ENCODE measurements at regions not wholly inside any gene's neighbourhood (a gene's known extent, or its start where the extent isn't known, plus 50 kb on each side); places are given as distances from the start of the nearest gene placed in this dataset.

- Histone ChIP-seq H4K5ac (ENCODE audit: low read depth, low read length) (no peak overlapping the region), H3K27ac (ENCODE audit: insufficient read depth, low read length) (no peak overlapping the region), H4K8ac (ENCODE audit: low read depth in 2 of 2, low read length in 2 of 2) (no peak overlapping the region), H3K9me3 (ENCODE audit: control insufficient read depth, insufficient read depth, low read length) (no peaks in the 10 kb centered on the region), H2BK20ac (ENCODE audit: low read depth, low read length) (no peak overlapping the region), H2AFZ (replicated peaks; ENCODE audit: low read length, poor library complexity) (no peak overlapping the region), H3K4me3 (ENCODE audit: insufficient read depth, low read depth, low read length) (no peak overlapping the region), H2BK5ac (ENCODE audit: low read depth, low read length, poor library complexity, severe bottlenecking) (no peak overlapping the region), H3K23ac (ENCODE audit: low read depth, low read length) (no peak overlapping the region), H3K14ac (replicated peaks; ENCODE audit: low read depth, low read length) (no peak overlapping the region), H4K91ac (ENCODE audit: insufficient read depth, low read depth, low read length) (no peak overlapping the region), H3K79me1 (ENCODE audit: low read depth in 1 of 2, low read length in 2 of 2) (no peaks in the 10 kb centered on the region), H2BK120ac (ENCODE audit: low read depth, low read length) (no peak overlapping the region), H3K36me3 (ENCODE audit: control insufficient read depth, insufficient read depth, low read length) (no peaks in the 10 kb centered on the region), H3K4ac (ENCODE audit: low read depth, low read length) (no peak overlapping the region), H3K18ac (ENCODE audit: low read depth, low read length) (no peak overlapping the region), H3K9ac (ENCODE audit: low read depth, low read length) (no peak overlapping the region), H3K9me1 (ENCODE audit: insufficient read depth, low read length) (no peaks in the 10 kb centered on the region), H2BK15ac (ENCODE audit: low read depth, low read length) (no peak overlapping the region), H2AK9ac (replicated peaks; ENCODE audit: low read depth, low read length, poor library complexity) (no peak overlapping the region), H4K20me1 (ENCODE audit: insufficient read depth, low read length) (no peaks in the 10 kb centered on the region), H3K4me1 (ENCODE audit: control insufficient read depth, insufficient read depth, low read length) (peaks cover 5% of the 10 kb centered on the region; the same call in 1 of the 2 replicates), H3K4me2 (ENCODE audit: low read depth, low read length) (no peak overlapping the region), H3K27me3 (ENCODE audit: control insufficient read depth, insufficient read depth, low read length) (no peaks in the 10 kb centered on the region), H3K56ac (ENCODE audit: extremely low read depth, insufficient read depth, low read length) (no peak overlapping the region), H2AK5ac (ENCODE audit: low read depth, low read length) (no peak overlapping the region)
- intact Hi-C loops (cut with micrococcal nuclease) (loop anchor here (1.0 kb wide), 1 partner anchor 60 kb away; no protein-coding TSS in a partner anchor), dilution Hi-C loops (cut with HindIII; ENCODE audit: low sequenced_read_pairs, unreplicated experiment) (no loop called here), in situ Hi-C loops (cut with MboI; ENCODE audit: low sequenced_read_pairs) (no loop called here)
- no peak for TF ChIP-seq BHLHE40 (IDR thresholded peaks at IDR 0.05; ENCODE audit: low read depth, low read length)
- TF ChIP-seq RFX5 (IDR thresholded peaks at IDR 0.05; ENCODE audit: low read depth, low read length) = no peak
- no peak for TF ChIP-seq FOS (IDR thresholded peaks at IDR 0.05; ENCODE audit: low read depth, low read length)
- no peak for TF ChIP-seq USF2 (IDR thresholded peaks at IDR 0.05; ENCODE audit: low read depth, low read length)
- no peak for TF ChIP-seq CHD1 (IDR thresholded peaks at IDR 0.05; ENCODE audit: low read depth, low read length)
- no peak for TF ChIP-seq RCOR1 (IDR thresholded peaks at IDR 0.05; ENCODE audit: insufficient replicate concordance, low read length)
- no peak for TF ChIP-seq MAFK (IDR thresholded peaks at IDR 0.05; ENCODE audit: low read depth, low read length)
- TF ChIP-seq MXI1 (IDR thresholded peaks at IDR 0.05; ENCODE audit: borderline replicate concordance, low read depth, low read length) = no peak
- TF ChIP-seq NFE2L2 (IDR thresholded peaks at IDR 0.05; ENCODE audit: low read depth, low read length) = no peak
- TF ChIP-seq CTCF (conservative IDR thresholded peaks at IDR 0.05; ENCODE audit: low read depth, low read length) = no peak
- TF ChIP-seq CEBPB (IDR thresholded peaks at IDR 0.05; ENCODE audit: low read depth, low read length) = no peak
- no peak for TF ChIP-seq SMC3 (IDR thresholded peaks at IDR 0.05; ENCODE audit: low read depth, low read length)
- no TSS peak for BruUV-seq (replicated peaks)
- DNase-seq (no peak), ATAC-seq (ENCODE audit: low read depth) (no peak)
- ChIA-PET POLR2A (ENCODE audit: unreplicated experiment) (no interaction called here), CTCF (interaction anchor here (0.7 to 1.1 kb wide), 5 partner anchors 10 to 53 kb away, joined by 3 to 4 read pairs (median 3); no protein-coding TSS in a partner anchor)
- WGBS, 2 experiments (ENCODE audit: extremely low coverage in 2 of 2, insufficient read length in 1 of 2) = no CpG with 5 or more reads among the region's 1 CpG
These were observed 51.5 kb upstream of the ANTXR2 start for GRCh38 chr4:80124246-80125211.

Data from IMR-90 (cell line).